ENCODE measurements at regions not wholly inside any gene's neighbourhood (a gene's known extent, or its start where the extent isn't known, plus 50 kb on each side); places are given as distances from the start of the nearest gene placed in this dataset.
"Not testable (repeated sequence)": the region's sequence is repeated elsewhere in the genome, so short reads cannot be mapped to it uniquely, and the experiment has no call there.

- ATAC-seq; H3K4me2 ChIP-seq (ENCODE audit: control insufficient read depth, insufficient read depth); BruUV-seq (replicated peaks); H3K79me2 ChIP-seq (ENCODE audit: control insufficient read depth, insufficient read depth, low read length); FAIRE-seq; H3K27ac ChIP-seq (ENCODE audit: control insufficient read depth, insufficient read depth); H3K9me3 ChIP-seq (replicated peaks; ENCODE audit: control insufficient read depth, insufficient read depth, low read length); intact Hi-C loops (cut with micrococcal nuclease; ENCODE audit: unreplicated experiment); H4K20me1 ChIP-seq (ENCODE audit: control insufficient read depth, insufficient read depth); H3K4me1 ChIP-seq (ENCODE audit: control insufficient read depth, insufficient read depth, low read length); POLR2A ChIA-PET; H3K27me3 ChIP-seq (replicated peaks in 1 of 2; ENCODE audit: control insufficient read depth in 2 of 2, insufficient read depth in 2 of 2, low read length in 1 of 2); RAD21 ChIA-PET (ENCODE audit: unreplicated experiment); H2AFZ ChIP-seq (ENCODE audit: control insufficient read depth, low read depth, low read length); H3K4me3 ChIP-seq; DNase-seq (ENCODE audit: low read depth, low spot score); H3K9ac ChIP-seq (ENCODE audit: control insufficient read depth, insufficient read depth, low read length); in situ Hi-C loops (cut with MboI); H3K36me3 ChIP-seq (ENCODE audit: control insufficient read depth in 2 of 2, insufficient read depth in 2 of 2, low read length in 1 of 2): not testable (repeated sequence)
- ChIA-PET SMC1A (ENCODE audit: uncharacterized antibody, unreplicated experiment) (interaction anchor here (0.8 kb wide), 1 partner anchor 9 kb away, joined by 3 read pairs; no protein-coding TSS in a partner anchor), CTCF (interaction anchor here (0.6 kb wide), 1 partner anchor 26 kb away, joined by 3 read pairs; no protein-coding TSS in a partner anchor)
- TF ChIP-seq MTA2 (IDR thresholded peaks at IDR 0.05; ENCODE audit: low read depth), result 0 out of 2 replicates have a peak, but pooled peaks have one; percentile 19
- 31% methylated on average over 3 of the region's 3 CpGs for WGBS (ENCODE audit: insufficient coverage, insufficient replicate concordance, low lambda C conversion rate, missing lambda C conversion rate)
Measured at GRCh38 chr5:130294798-130295197, 390.5 kb downstream of the CHSY3 start.

GRCh38 chr5:130290219-130290618 is 386.0 kb downstream of the CHSY3 start:
- Histone ChIP-seq H3K9me3 (replicated peaks; ENCODE audit: control insufficient read depth, insufficient read depth, low read length) (no peaks in the 10 kb centered on the region), H3K4me1 (ENCODE audit: control insufficient read depth, insufficient read depth, low read length) (no peaks in the 10 kb centered on the region), H3K9ac (ENCODE audit: control insufficient read depth, insufficient read depth, low read length) (no peak overlapping the region), H3K27me3 (replicated peaks in 1 of 2; ENCODE audit: control insufficient read depth in 2 of 2, insufficient read depth in 2 of 2, low read length in 1 of 2) (no peaks in the 10 kb centered on the region), H3K79me2 (ENCODE audit: control insufficient read depth, insufficient read depth, low read length) (no peaks in the 10 kb centered on the region), H3K36me3 (ENCODE audit: control insufficient read depth in 2 of 2, insufficient read depth in 2 of 2, low read length in 1 of 2) (no peaks in the 10 kb centered on the region), H3K4me3 (no peak overlapping the region), H2AFZ (ENCODE audit: control insufficient read depth, low read depth, low read length) (no peak overlapping the region), H3K4me2 (ENCODE audit: control insufficient read depth, insufficient read depth) (no peak overlapping the region), H3K27ac (ENCODE audit: control insufficient read depth, insufficient read depth) (no peak overlapping the region), H4K20me1 (ENCODE audit: control insufficient read depth, insufficient read depth) (no peaks in the 10 kb centered on the region)
- ChIA-PET SMC1A (ENCODE audit: uncharacterized antibody, unreplicated experiment) (interaction anchor here (1.2 kb wide), 1 partner anchor 13 kb away, joined by 4 read pairs; no protein-coding TSS in a partner anchor), CTCF (no interaction called here), RAD21 (ENCODE audit: unreplicated experiment) (no interaction called here), POLR2A (no interaction called here)
- 14% methylated on average over 2 of the region's 2 CpGs for WGBS (ENCODE audit: insufficient coverage, insufficient replicate concordance, low lambda C conversion rate, missing lambda C conversion rate)
- in situ Hi-C loops (cut with MboI), result no loop called here
- intact Hi-C loops (cut with micrococcal nuclease; ENCODE audit: unreplicated experiment), result no loop called here
- DNase-seq (ENCODE audit: low read depth, low spot score), result no peak
- FAIRE-seq, result no peak
- BruUV-seq (replicated peaks), result no TSS peak
- TF ChIP-seq MTA3 (IDR thresholded peaks at IDR 0.05; ENCODE audit: borderline replicate concordance, low read length), result no peak
- no peak for TF ChIP-seq ZNF622 (IDR thresholded peaks at IDR 0.05)
- TF ChIP-seq RELB (IDR thresholded peaks at IDR 0.05; ENCODE audit: low read depth), result no peak
- ATAC-seq, result no peak
